Esophagus squamous epithelium (tissue), 4 donors: ENCODE measurements at regions not wholly inside any gene's neighbourhood (a gene's known extent, or its start where the extent isn't known, plus 50 kb on each side); places are given as distances from the start of the nearest gene placed in this dataset.

ENCODE experiments used
- POLR2A ChIP-seq, 4 donors: fragments of 450-650 bp; IDR thresholded peaks; one replicate each; pipeline ENCODE4 v1.6.1; 2017; ENCODE audit warnings: antibody characterized with exemption in 4 of 4, mild to moderate bottlenecking in 4 of 4, moderate library complexity in 3 of 4
- TF ChIP-seq, protein P1 (sequence below), 6 experiments: fragments of 450-650 bp in 4 of 6; fragments of 200-600 bp in 2 of 6; sonication (generic) in 2 of 6; IDR thresholded peaks; one replicate each; pipeline ENCODE4 v1.5.1; 2016 to 2019; ENCODE audit warnings: antibody characterized with exemption in 6 of 6, mild to moderate bottlenecking in 4 of 6, moderate library complexity in 4 of 6

DNA sequence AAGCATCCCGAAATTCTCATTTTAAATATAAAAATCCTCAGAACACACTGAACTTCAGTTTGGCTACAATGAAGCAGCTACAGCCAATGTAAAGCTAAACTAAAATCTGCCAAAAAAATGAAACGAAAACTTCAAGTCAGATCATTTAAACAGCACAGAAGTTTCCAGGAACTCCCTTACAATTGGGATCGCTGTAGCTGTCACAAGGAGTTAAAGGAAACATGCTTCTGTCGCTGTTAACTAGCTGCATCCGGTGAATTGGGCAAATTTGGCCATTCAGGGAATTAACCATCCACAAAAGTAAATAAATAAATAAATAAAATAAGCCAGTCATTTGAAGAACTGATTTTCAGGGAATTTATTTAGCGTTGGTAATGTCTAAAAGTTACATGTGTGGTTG lies 77.0 kb upstream of the PEG3 start:
- TF ChIP-seq, protein P1, sequence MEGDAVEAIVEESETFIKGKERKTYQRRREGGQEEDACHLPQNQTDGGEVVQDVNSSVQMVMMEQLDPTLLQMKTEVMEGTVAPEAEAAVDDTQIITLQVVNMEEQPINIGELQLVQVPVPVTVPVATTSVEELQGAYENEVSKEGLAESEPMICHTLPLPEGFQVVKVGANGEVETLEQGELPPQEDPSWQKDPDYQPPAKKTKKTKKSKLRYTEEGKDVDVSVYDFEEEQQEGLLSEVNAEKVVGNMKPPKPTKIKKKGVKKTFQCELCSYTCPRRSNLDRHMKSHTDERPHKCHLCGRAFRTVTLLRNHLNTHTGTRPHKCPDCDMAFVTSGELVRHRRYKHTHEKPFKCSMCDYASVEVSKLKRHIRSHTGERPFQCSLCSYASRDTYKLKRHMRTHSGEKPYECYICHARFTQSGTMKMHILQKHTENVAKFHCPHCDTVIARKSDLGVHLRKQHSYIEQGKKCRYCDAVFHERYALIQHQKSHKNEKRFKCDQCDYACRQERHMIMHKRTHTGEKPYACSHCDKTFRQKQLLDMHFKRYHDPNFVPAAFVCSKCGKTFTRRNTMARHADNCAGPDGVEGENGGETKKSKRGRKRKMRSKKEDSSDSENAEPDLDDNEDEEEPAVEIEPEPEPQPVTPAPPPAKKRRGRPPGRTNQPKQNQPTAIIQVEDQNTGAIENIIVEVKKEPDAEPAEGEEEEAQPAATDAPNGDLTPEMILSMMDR (IDR thresholded peaks at IDR 0.05), result no peak
- TF ChIP-seq POLR2A (IDR thresholded peaks at IDR 0.05), result no peak
